Right lobe of liver (tissue), 4 donors: ENCODE measurements at regions not wholly inside any gene's neighbourhood (a gene's known extent, or its start where the extent isn't known, plus 50 kb on each side); places are given as distances from the start of the nearest gene placed in this dataset.

Source experiments
- POLR2A ChIP-seq: fragments of 450-650 bp; IDR thresholded peaks from one replicate; pipeline ENCODE4 v1.6.1; 2017; ENCODE audit warnings: antibody characterized with exemption, mild to moderate bottlenecking
- TF ChIP-seq, protein P1 (sequence below), 4 donors: fragments of 200-600 bp in 3 of 4; fragments of 450-650 bp in 1 of 4; IDR thresholded peaks; one replicate each; pipeline versions ENCODE4 v1.5.1 to v1.8.0; 2016 to 2022; ENCODE audit warnings: antibody characterized with exemption in 4 of 4, mild to moderate bottlenecking in 2 of 4
- donor health status: DM: no; HTN: no; CAD: no.
- donor health status: DM: no; HTN: no; CAD: no.
- donor health status: DM: no; HTN: yes; CAD: no.

DNA sequence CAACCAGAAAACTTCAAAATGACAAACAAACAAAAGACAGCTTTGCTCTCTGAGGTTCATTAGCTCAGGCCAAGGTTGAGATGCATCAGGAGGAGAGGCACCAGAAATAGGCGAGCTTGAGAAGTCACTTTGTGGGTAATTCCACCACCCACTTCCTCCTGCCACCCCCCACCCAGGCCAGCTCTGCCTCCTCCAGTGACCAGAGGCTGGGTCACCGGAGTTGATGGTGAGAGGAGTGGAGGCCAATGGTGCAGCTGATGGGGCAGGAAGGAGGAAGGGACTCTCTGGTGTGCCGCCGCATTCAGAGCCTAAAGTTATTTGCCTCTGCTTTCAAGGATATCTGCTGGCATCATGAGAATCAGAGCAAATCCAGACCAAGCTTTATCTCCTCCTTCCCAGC, 73.8 kb upstream of the ASTN2 start:
- TF ChIP-seq, protein P1, sequence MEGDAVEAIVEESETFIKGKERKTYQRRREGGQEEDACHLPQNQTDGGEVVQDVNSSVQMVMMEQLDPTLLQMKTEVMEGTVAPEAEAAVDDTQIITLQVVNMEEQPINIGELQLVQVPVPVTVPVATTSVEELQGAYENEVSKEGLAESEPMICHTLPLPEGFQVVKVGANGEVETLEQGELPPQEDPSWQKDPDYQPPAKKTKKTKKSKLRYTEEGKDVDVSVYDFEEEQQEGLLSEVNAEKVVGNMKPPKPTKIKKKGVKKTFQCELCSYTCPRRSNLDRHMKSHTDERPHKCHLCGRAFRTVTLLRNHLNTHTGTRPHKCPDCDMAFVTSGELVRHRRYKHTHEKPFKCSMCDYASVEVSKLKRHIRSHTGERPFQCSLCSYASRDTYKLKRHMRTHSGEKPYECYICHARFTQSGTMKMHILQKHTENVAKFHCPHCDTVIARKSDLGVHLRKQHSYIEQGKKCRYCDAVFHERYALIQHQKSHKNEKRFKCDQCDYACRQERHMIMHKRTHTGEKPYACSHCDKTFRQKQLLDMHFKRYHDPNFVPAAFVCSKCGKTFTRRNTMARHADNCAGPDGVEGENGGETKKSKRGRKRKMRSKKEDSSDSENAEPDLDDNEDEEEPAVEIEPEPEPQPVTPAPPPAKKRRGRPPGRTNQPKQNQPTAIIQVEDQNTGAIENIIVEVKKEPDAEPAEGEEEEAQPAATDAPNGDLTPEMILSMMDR (IDR thresholded peaks at IDR 0.05), result no peak
- TF ChIP-seq POLR2A, result no peak
